BE2C (cell line): ENCODE measurements at regions not wholly inside any gene's neighbourhood (a gene's known extent, or its start where the extent isn't known, plus 50 kb on each side); places are given as distances from the start of the nearest gene placed in this dataset.

Source experiments
- DNase-seq: peaks from one replicate; pipeline ENCODE4 v3.0.0-alpha.2; 2020
- H3K27me3 ChIP-seq: fragments of 250-450 bp; sonication (Bioruptor Pico); 2 replicates; pipeline ENCODE4 v1.5.1; 2020; ENCODE audit warnings: mild to moderate bottlenecking
- H3K36me3 ChIP-seq: fragments of 250-450 bp; sonication (Bioruptor Pico); 2 replicates; pipeline ENCODE4 v1.5.1; 2020; ENCODE audit warnings: mild to moderate bottlenecking
- H3K4me1 ChIP-seq: fragments of 250-450 bp; sonication (Bioruptor Pico); 2 replicates; pipeline ENCODE4 v1.5.1; 2020
- H3K4me3 ChIP-seq: 2 replicates; pipeline ENCODE4 v1.5.1; 2011; ENCODE audit warnings: low read depth, low read length
- H3K9me3 ChIP-seq: fragments of 250-450 bp; sonication (Bioruptor Pico); 2 replicates; pipeline ENCODE4 v1.5.1; 2020
- TF ChIP-seq, protein P1 (sequence below): IDR thresholded peaks from 2 replicates; pipeline ENCODE4 v1.5.1; 2012; ENCODE audit warnings: mild to moderate bottlenecking, low read depth, low read length

DNA sequence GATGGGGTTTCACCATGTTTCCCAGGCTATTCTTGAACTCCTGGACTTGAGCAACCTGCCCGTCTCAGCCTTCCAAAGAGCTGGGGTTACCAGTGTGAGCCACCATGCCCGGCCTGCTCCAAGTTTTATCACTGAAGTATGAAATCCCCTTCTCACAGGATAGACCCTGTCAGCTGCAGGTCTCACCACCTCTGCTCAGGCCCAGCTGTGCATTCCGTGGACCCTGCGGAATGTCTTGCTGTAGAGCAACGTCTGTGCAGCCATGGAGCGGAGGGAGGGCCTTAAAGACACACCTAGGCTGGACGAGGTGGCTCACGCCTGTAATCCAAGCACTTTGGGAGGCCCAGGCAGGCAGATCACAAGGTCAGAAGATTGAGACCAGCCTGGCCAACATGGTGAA, 625.4 kb downstream of the BRD1 start:
- H3K27me3 ChIP-seq, result no peaks in the 10 kb centered on the region
- TF ChIP-seq, protein P1, sequence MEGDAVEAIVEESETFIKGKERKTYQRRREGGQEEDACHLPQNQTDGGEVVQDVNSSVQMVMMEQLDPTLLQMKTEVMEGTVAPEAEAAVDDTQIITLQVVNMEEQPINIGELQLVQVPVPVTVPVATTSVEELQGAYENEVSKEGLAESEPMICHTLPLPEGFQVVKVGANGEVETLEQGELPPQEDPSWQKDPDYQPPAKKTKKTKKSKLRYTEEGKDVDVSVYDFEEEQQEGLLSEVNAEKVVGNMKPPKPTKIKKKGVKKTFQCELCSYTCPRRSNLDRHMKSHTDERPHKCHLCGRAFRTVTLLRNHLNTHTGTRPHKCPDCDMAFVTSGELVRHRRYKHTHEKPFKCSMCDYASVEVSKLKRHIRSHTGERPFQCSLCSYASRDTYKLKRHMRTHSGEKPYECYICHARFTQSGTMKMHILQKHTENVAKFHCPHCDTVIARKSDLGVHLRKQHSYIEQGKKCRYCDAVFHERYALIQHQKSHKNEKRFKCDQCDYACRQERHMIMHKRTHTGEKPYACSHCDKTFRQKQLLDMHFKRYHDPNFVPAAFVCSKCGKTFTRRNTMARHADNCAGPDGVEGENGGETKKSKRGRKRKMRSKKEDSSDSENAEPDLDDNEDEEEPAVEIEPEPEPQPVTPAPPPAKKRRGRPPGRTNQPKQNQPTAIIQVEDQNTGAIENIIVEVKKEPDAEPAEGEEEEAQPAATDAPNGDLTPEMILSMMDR, result no peak
- H3K4me1 ChIP-seq, result no peaks in the 10 kb centered on the region
- H3K36me3 ChIP-seq, result no peaks in the 10 kb centered on the region
- H3K4me3 ChIP-seq, result no peak overlapping the region
- peaks cover 2% of the 10 kb centered on the region for H3K9me3 ChIP-seq
- DNase-seq, result no peak

DNA sequence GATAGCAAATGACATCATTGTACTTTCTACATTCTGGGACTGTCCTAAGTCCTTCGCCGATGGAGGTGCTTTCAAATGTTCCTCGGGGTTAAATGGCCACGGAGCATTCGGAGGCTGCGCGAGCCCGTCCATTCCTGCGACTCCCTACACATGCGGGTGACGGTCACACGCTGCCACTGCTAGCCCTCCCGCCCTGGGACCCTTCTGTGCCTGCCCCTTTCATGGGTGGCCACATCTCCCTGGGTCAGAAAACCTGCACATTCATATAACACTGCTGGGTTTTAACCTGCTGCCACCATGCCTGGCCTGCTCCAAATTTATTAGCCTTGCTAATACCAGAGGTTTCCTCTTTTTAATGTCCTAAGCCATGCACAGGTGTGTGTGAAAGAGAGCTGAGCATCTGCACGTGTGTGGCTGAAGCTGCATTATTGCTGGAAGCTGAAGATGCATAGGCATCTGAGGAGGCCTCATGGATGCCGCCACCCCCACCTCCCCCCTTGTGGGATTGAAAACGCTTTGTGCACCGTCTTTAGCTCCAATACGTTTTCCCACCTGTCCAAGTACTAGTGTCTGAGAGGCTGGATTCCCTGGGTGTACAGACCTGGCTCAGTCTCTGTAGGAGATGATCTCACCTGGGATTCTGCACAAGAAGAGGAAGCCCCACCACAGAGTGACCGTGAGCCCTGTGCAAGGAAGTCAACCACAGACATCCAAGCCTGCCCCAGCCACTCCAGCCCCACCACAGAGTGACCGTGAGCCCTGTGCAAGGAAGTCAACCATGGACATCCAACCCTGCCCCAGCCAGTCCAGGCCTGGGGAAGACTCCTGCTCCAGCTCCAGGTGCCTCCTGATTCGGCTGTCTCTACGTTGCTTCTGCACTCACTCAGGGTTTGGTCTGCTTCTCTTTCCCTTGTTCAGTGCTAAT, 626.4 kb downstream of the BRD1 start:
- Histone ChIP-seq H3K4me3 (no peak overlapping the region), H3K4me1 (no peaks in the 10 kb centered on the region), H3K27me3 (no peaks in the 10 kb centered on the region), H3K36me3 (no peaks in the 10 kb centered on the region), H3K9me3 (peaks cover under 1% of the 10 kb centered on the region)
- TF ChIP-seq, protein P1, result no peak
- no peak for DNase-seq

DNA sequence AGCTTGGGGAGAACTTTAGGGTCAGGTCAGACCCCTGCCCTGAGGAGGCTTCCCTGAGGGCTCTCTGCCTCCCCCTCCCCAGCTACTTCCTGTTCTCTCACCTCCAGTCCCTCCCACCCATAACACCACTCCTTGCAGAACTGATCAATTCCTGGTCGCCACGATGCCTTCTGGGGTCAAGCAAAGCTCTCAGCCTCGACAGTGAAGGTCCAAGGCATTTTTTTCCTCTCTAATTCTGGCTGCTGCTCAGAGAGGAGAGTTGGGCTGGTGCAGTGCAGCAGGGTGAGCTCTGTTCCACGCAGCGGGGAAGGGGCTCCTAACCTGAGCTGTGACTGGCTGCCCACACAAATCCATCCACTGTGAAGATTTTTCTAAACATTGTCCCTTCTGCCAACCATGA, 628.4 kb downstream of the BRD1 start:
- DNase-seq, result no peak
- Histone ChIP-seq H3K4me1 (no peaks in the 10 kb centered on the region), H3K36me3 (no peaks in the 10 kb centered on the region), H3K9me3 (no peaks in the 10 kb centered on the region), H3K27me3 (no peaks in the 10 kb centered on the region), H3K4me3 (no peak overlapping the region)
- TF ChIP-seq, protein P1, result no peak

- no peaks in the 10 kb centered on the region for H3K27me3 ChIP-seq
- H3K4me3 ChIP-seq, result no peak overlapping the region
- DNase-seq, result no peak
- no peaks in the 10 kb centered on the region for H3K9me3 ChIP-seq
- H3K4me1 ChIP-seq, result no peaks in the 10 kb centered on the region
- TF ChIP-seq, protein P1, result no peak
- H3K36me3 ChIP-seq, result no peaks in the 10 kb centered on the region
Measured at GRCh38 chr22:49198705-49199084, 629.0 kb downstream of the BRD1 start.

GRCh38 chr22:49197986-49198704, 629.5 kb downstream of the BRD1 start:
- H3K4me1 ChIP-seq, result no peaks in the 10 kb centered on the region
- TF ChIP-seq, protein P1, result no peak
- no peaks in the 10 kb centered on the region for H3K27me3 ChIP-seq
- no peaks in the 10 kb centered on the region for H3K9me3 ChIP-seq
- no peak overlapping the region for H3K4me3 ChIP-seq
- H3K36me3 ChIP-seq, result no peaks in the 10 kb centered on the region
- no peak for DNase-seq

- H3K4me1 ChIP-seq, result no peaks in the 10 kb centered on the region
- DNase-seq, result no peak
- TF ChIP-seq, protein P1, result no peak
- no peaks in the 10 kb centered on the region for H3K27me3 ChIP-seq
- no peak overlapping the region for H3K4me3 ChIP-seq
- no peaks in the 10 kb centered on the region for H3K36me3 ChIP-seq
- no peaks in the 10 kb centered on the region for H3K9me3 ChIP-seq
Measured at GRCh38 chr22:49197505-49197904, 630.2 kb downstream of the BRD1 start.
